GM23338 (cell line): ENCODE measurements at regions not wholly inside any gene's neighbourhood (a gene's known extent, or its start where the extent isn't known, plus 50 kb on each side); places are given as distances from the start of the nearest gene placed in this dataset.

Source experiments
- ATAC-seq: fragments of 200-7000 bp; cut with Tn5 transposase; 3 replicates; pipeline ENCODE4 v1.9.1; 2020
- DNase-seq: peaks from one replicate; pipeline ENCODE4 v3.0.0-alpha.2; 2015; ENCODE audit warnings: low spot score
- H2AFZ ChIP-seq: fragments of 200-600 bp; sonication (generic); 2 replicates; pipeline ENCODE4 v1.8.0; 2016; ENCODE audit warnings: antibody characterized with exemption, mild to moderate bottlenecking, moderate library complexity
- H3F3A ChIP-seq: fragments of 200-600 bp; sonication (generic); replicated peaks from 2 replicates; pipeline ENCODE4 v1.8.0; 2017; ENCODE audit warnings: antibody characterized with exemption, mixed run types, low read depth
- H3K27ac ChIP-seq: fragments of 200-600 bp; sonication (generic); 2 replicates; pipeline ENCODE4 v1.6.1; 2016; ENCODE audit warnings: low read depth
- H3K27me3 ChIP-seq: fragments of 200-600 bp; sonication (generic); 2 replicates; pipeline ENCODE4 v1.8.0; 2016; ENCODE audit warnings: mild to moderate bottlenecking, mixed run types, moderate library complexity; ENCODE audit not compliant: insufficient read depth
- H3K36me3 ChIP-seq: fragments of 200-600 bp; sonication (generic); 2 replicates; pipeline ENCODE4 v1.8.0; 2016; ENCODE audit warnings: mild to moderate bottlenecking; ENCODE audit not compliant: insufficient read depth
- H3K4me1 ChIP-seq: fragments of 200-600 bp; sonication (generic); 2 replicates; pipeline ENCODE4 v1.8.0; 2016; ENCODE audit warnings: mild to moderate bottlenecking, moderate library complexity; ENCODE audit not compliant: insufficient read depth
- H3K4me2 ChIP-seq: fragments of 200-600 bp; sonication (generic); 2 replicates; pipeline ENCODE4 v1.7.1; 2017; ENCODE audit warnings: mixed run types
- H3K4me3 ChIP-seq: fragments of 200-600 bp; sonication (generic); 2 replicates; pipeline ENCODE4 v1.6.1; 2016; ENCODE audit warnings: mixed run types
- H3K79me2 ChIP-seq: fragments of 200-600 bp; sonication (generic); replicated peaks from 2 replicates; pipeline ENCODE4 v1.8.0; 2017; ENCODE audit warnings: mild to moderate bottlenecking; ENCODE audit not compliant: insufficient read depth
- H3K9me2 ChIP-seq: fragments of 200-600 bp; sonication (generic); 2 replicates; pipeline ENCODE4 v1.8.0; 2017; ENCODE audit not compliant: insufficient read depth
- H4K20me1 ChIP-seq: fragments of 200-600 bp; sonication (generic); replicated peaks from 2 replicates; pipeline ENCODE4 v1.8.0; 2017; ENCODE audit warnings: mild to moderate bottlenecking; ENCODE audit not compliant: insufficient read depth
- H3K27ac Mint-ChIP-seq: 2 replicates; pipeline ENCODE4 v1.8.0; 2020; ENCODE audit warnings: inconsistent platforms, mild to moderate bottlenecking, moderate library complexity, mixed read lengths
- H3K27me3 Mint-ChIP-seq: 3 replicates; pipeline ENCODE4 v1.8.0; 2022; ENCODE audit warnings: low read depth, mild to moderate bottlenecking, moderate library complexity, mixed read lengths, inconsistent platforms; ENCODE audit not compliant: insufficient read depth, poor library complexity
- H3K36me3 Mint-ChIP-seq: 3 replicates; pipeline ENCODE4 v1.8.0; 2021; ENCODE audit warnings: low read depth, mild to moderate bottlenecking, inconsistent platforms, moderate library complexity, mixed read lengths
- H3K4me1 Mint-ChIP-seq: 3 replicates; pipeline ENCODE4 v1.8.0; 2020; ENCODE audit warnings: mild to moderate bottlenecking, inconsistent platforms, mixed read lengths
- H3K4me3 Mint-ChIP-seq: 3 replicates; pipeline ENCODE4 v1.8.0; 2021; ENCODE audit warnings: moderate library complexity, mild to moderate bottlenecking, inconsistent platforms, mixed read lengths
- H3K9me3 Mint-ChIP-seq: 3 replicates; pipeline ENCODE4 v1.8.0; 2020; ENCODE audit warnings: moderate library complexity, mild to moderate bottlenecking, inconsistent platforms, mixed read lengths
- CREB1 ChIP-seq: fragments of 250-450 bp; sonication (Bioruptor Pico); IDR thresholded peaks from 2 replicates; pipeline ENCODE4 v1.5.0; 2020; ENCODE audit warnings: low read depth, mild to moderate bottlenecking, moderate library complexity
- CTCF ChIP-seq, 2 experiments: fragments of 200-600 bp in 1 of 2; sonication (generic) in 1 of 2; conservative IDR thresholded peaks; 2 replicates each; pipeline versions ENCODE4 v1.5.1 to v1.6.1; 2016 to 2017; ENCODE audit warnings: antibody characterized with exemption in 2 of 2, low read depth in 2 of 2, mild to moderate bottlenecking in 2 of 2, moderate library complexity in 1 of 2
- ETS1 ChIP-seq: IDR thresholded peaks from 2 replicates; pipeline ENCODE4 v1.6.1; 2016; ENCODE audit warnings: antibody characterized with exemption
- EZH2phosphoT487 ChIP-seq: fragments of 200-600 bp; sonication (generic); IDR thresholded peaks from one replicate; pipeline ENCODE4 v1.8.1; 2018; ENCODE audit warnings: antibody characterized with exemption; ENCODE audit not compliant: unreplicated experiment
- JUNB ChIP-seq: IDR thresholded peaks from one replicate; pipeline ENCODE4 v1.6.1; 2016; ENCODE audit warnings: antibody characterized with exemption; ENCODE audit not compliant: unreplicated experiment
- NANOG ChIP-seq: IDR thresholded peaks from 2 replicates; pipeline ENCODE4 v1.6.1; 2016; ENCODE audit warnings: antibody characterized with exemption, borderline replicate concordance
- REST ChIP-seq: IDR thresholded peaks from one replicate; pipeline ENCODE4 v1.6.1; 2018; ENCODE audit warnings: antibody characterized with exemption; ENCODE audit not compliant: unreplicated experiment
- ZNF114 ChIP-seq: fragments of 250-450 bp; sonication (Bioruptor Pico); IDR thresholded peaks from 2 replicates; pipeline ENCODE4 v1.5.0; 2020; ENCODE audit warnings: mild to moderate bottlenecking, moderate library complexity
- ZNF331 ChIP-seq: fragments of 250-450 bp; sonication (Bioruptor Pico); IDR thresholded peaks from 2 replicates; pipeline ENCODE4 v1.5.0; 2020; ENCODE audit warnings: low read depth, mild to moderate bottlenecking, moderate library complexity
- ZNF462 ChIP-seq: fragments of 250-450 bp; sonication (Bioruptor Pico); IDR thresholded peaks from 2 replicates; pipeline ENCODE4 v1.5.0; 2020; ENCODE audit warnings: mild to moderate bottlenecking, moderate library complexity

- ATAC-seq, result no peak
- Histone ChIP-seq H3K9me2 (no peaks in the 10 kb centered on the region), H3K27me3 (peaks cover 61% of the 10 kb centered on the region), H3K4me3 (no peak overlapping the region), H3K4me2 (no peak overlapping the region), H3K36me3 (no peaks in the 10 kb centered on the region), H3K79me2 (no peaks in the 10 kb centered on the region), H3K27ac (no peak overlapping the region), H3F3A (no peaks in the 10 kb centered on the region), H2AFZ (no peak overlapping the region), H4K20me1 (peaks cover 3% of the 10 kb centered on the region; the same call in 1 of the 2 replicates), H3K4me1 (no peaks in the 10 kb centered on the region)
- Mint-ChIP-seq H3K36me3 (no peaks in the 10 kb centered on the region), H3K27ac (no peak overlapping the region), H3K4me1 (peaks cover 5% of the 10 kb centered on the region; the same call in 2 of the 3 replicates), H3K9me3 (no peaks in the 10 kb centered on the region), H3K27me3 (peaks cover 51% of the 10 kb centered on the region), H3K4me3 (no peak overlapping the region)
- no peak for TF ChIP-seq JUNB
- no peak for TF ChIP-seq EZH2phosphoT487
- TF ChIP-seq ZNF114 (CRISPR knock-in tag), result no peak
- no peak for TF ChIP-seq ZNF462
- TF ChIP-seq CTCF (conservative IDR thresholded peaks at IDR 0.05; ENCODE audit: low read depth in 2 of 2), result no peak
- TF ChIP-seq REST, result no peak
- no peak for TF ChIP-seq NANOG
- TF ChIP-seq ZNF331, result no peak
- TF ChIP-seq CREB1 (CRISPR knock-in tag), result no peak
- no peak for TF ChIP-seq ETS1
- DNase-seq, result no peak
Observed at GRCh38 chr2:242038928-242039341, 169.4 kb downstream of the RTP5 start.
